CD14-positive monocyte (primary cell): ENCODE measurements at regions not wholly inside any gene's neighbourhood (a gene's known extent, or its start where the extent isn't known, plus 50 kb on each side); places are given as distances from the start of the nearest gene placed in this dataset.

ENCODE experiments used
- DNase-seq, 3 donors: peaks; one replicate each; pipeline ENCODE4 v3.0.0-alpha.2; 2011 to 2022
- H2AFZ ChIP-seq: 2 replicates; pipeline ENCODE4 v1.6.0; 2012; ENCODE audit warnings: mild to moderate bottlenecking, low read depth, low read length, inconsistent platforms; ENCODE audit not compliant: insufficient read depth, poor library complexity, severe bottlenecking
- H3K27ac ChIP-seq, 2 donors: 1 replicate in 1 of 2; 2 replicates in 1 of 2; pipeline ENCODE4 v1.5.1; 2012 to 2013; ENCODE audit warnings: low read length in 2 of 2, control low read depth in 1 of 2, inconsistent platforms in 1 of 2, low read depth in 1 of 2, mild to moderate bottlenecking in 1 of 2
- H3K27me3 ChIP-seq, 2 donors: one replicate each; pipeline versions ENCODE4 v1.6.0 to v1.6.1; 2011 to 2013; ENCODE audit warnings: low read length in 2 of 2; ENCODE audit not compliant: control insufficient read depth in 2 of 2, insufficient read depth in 2 of 2
- H3K36me3 ChIP-seq, 2 donors: replicated peaks in 1 of 2; 1 replicate in 1 of 2; 2 replicates in 1 of 2; pipeline versions ENCODE4 v1.5.1 to v1.6.1; 2012 to 2013; ENCODE audit warnings: low read length in 2 of 2, control low read depth in 1 of 2, inconsistent platforms in 1 of 2, mild to moderate bottlenecking in 1 of 2; ENCODE audit not compliant: insufficient read depth in 2 of 2, control insufficient read depth in 1 of 2
- H3K4me1 ChIP-seq, 2 donors: 1 replicate in 1 of 2; 2 replicates in 1 of 2; pipeline versions ENCODE4 v1.5.1 to v1.6.1; 2012 to 2013; ENCODE audit warnings: low read length in 2 of 2, control low read depth in 1 of 2, inconsistent platforms in 1 of 2, mild to moderate bottlenecking in 1 of 2, moderate library complexity in 1 of 2; ENCODE audit not compliant: insufficient read depth in 2 of 2, control insufficient read depth in 1 of 2
- H3K4me2 ChIP-seq: replicated peaks from 2 replicates; pipeline ENCODE3; 2012; ENCODE audit warnings: low read length, moderate library complexity, mild to moderate bottlenecking; ENCODE audit not compliant: poor library complexity, severe bottlenecking; ENCODE audit errors: extremely low read depth
- H3K4me3 ChIP-seq, 3 experiments: fragments of 200-600 bp in 1 of 3; sonication (generic) in 1 of 3; replicated peaks in 1 of 3; 1 replicate in 2 of 3; 2 replicates in 1 of 3; pipeline ENCODE4 v1.5.1; 2011 to 2013; ENCODE audit warnings: low read length in 3 of 3, mild to moderate bottlenecking in 3 of 3, control low read depth in 2 of 3, low read depth in 2 of 3, inconsistent platforms in 1 of 3, moderate library complexity in 1 of 3
- H3K79me2 ChIP-seq: 2 replicates; pipeline ENCODE4 v1.6.0; 2012; ENCODE audit warnings: mild to moderate bottlenecking, control low read depth, inconsistent platforms, low read length, moderate library complexity; ENCODE audit not compliant: insufficient read depth
- H3K9ac ChIP-seq: 2 replicates; pipeline ENCODE4 v1.6.0; 2017; ENCODE audit warnings: low read length, mild to moderate bottlenecking; ENCODE audit not compliant: insufficient read depth, poor library complexity, severe bottlenecking
- H3K9me3 ChIP-seq, 2 donors: replicated peaks in 1 of 2; 1 replicate in 1 of 2; 2 replicates in 1 of 2; pipeline versions ENCODE4 v1.5.1 to v1.6.1; 2012 to 2013; ENCODE audit warnings: low read length in 2 of 2, control low read depth in 1 of 2; ENCODE audit not compliant: control insufficient read depth in 1 of 2, insufficient read depth in 1 of 2
- H4K20me1 ChIP-seq: 2 replicates; pipeline ENCODE4 v1.6.0; 2012; ENCODE audit warnings: mild to moderate bottlenecking, low read length, control low read depth, moderate library complexity; ENCODE audit not compliant: insufficient read depth
- H3K27ac Mint-ChIP-seq, 7 donors: one replicate each; pipeline ENCODE4 v1.8.0; 2020; ENCODE audit warnings: mild to moderate bottlenecking in 7 of 7, mixed read lengths in 7 of 7, moderate library complexity in 6 of 7, inconsistent platforms in 2 of 7
- H3K27me3 Mint-ChIP-seq, 3 donors: one replicate each; pipeline ENCODE4 v1.8.0; 2021 to 2022; ENCODE audit warnings: low read depth in 3 of 3, mild to moderate bottlenecking in 3 of 3, mixed read lengths in 3 of 3, moderate library complexity in 3 of 3, inconsistent platforms in 1 of 3
- H3K36me3 Mint-ChIP-seq, 2 donors: one replicate each; pipeline ENCODE4 v1.8.0; 2020; ENCODE audit warnings: mixed read lengths in 2 of 2, inconsistent platforms in 1 of 2, mild to moderate bottlenecking in 1 of 2
- H3K4me1 Mint-ChIP-seq: one replicate; pipeline ENCODE4 v1.8.0; 2020; ENCODE audit warnings: mild to moderate bottlenecking, mixed read lengths
- H3K4me3 Mint-ChIP-seq, 2 donors: one replicate each; pipeline ENCODE4 v1.8.0; 2020; ENCODE audit warnings: mild to moderate bottlenecking in 2 of 2, mixed read lengths in 2 of 2, moderate library complexity in 1 of 2
- H3K9me3 Mint-ChIP-seq, 7 donors: one replicate each; pipeline ENCODE4 v1.8.0; 2020 to 2022; ENCODE audit warnings: mixed read lengths in 7 of 7, mild to moderate bottlenecking in 6 of 7, moderate library complexity in 6 of 7, inconsistent platforms in 2 of 7
- CTCF ChIP-seq: fragments of 200-600 bp; IDR thresholded peaks from one replicate; pipeline ENCODE4 v1.8.0; 2022; ENCODE audit warnings: antibody characterized with exemption, mild to moderate bottlenecking
- WGBS: methylation state at CpG from one replicate; pipeline ENCODE4 v1.1.5; 2013; ENCODE audit warnings: missing lambda C conversion rate; ENCODE audit not compliant: insufficient coverage; 5-methylcytosine and 5-hydroxymethylcytosine counted together
- intact Hi-C, 2 donors: fragments of 100-400 bp; cut with micrococcal nuclease; formaldehyde crosslinking; loops; one replicate each; pipeline versions ENCODE4 v1.15.0 to v1.15.1; 2023

- Histone ChIP-seq H3K4me1 (no peaks in the 10 kb centered on the region), H3K36me3 (no peaks in the 10 kb centered on the region), H3K9ac (no peak overlapping the region), H3K4me2 (no peak overlapping the region), H4K20me1 (no peaks in the 10 kb centered on the region), H3K27me3 (no peaks in the 10 kb centered on the region), H3K79me2 (no peaks in the 10 kb centered on the region), H2AFZ (no peak overlapping the region), H3K9me3 (no peaks in the 10 kb centered on the region), H3K27ac (no peak overlapping the region), H3K4me3 (no peak overlapping the region)
- DNase-seq: no peak
- H3K27me3 Mint-ChIP-seq: peaks cover 0 to 2% (median 0%) of the 10 kb centered on the region in 3 donors
- no peak overlapping the region for H3K27ac Mint-ChIP-seq
- WGBS: no CpG with 5 or more reads among the region's 1 CpG
- H3K36me3 Mint-ChIP-seq: no peaks in the 10 kb centered on the region
- H3K4me3 Mint-ChIP-seq: no peak overlapping the region
- intact Hi-C loops: no loop called here
- TF ChIP-seq CTCF: no peak
- H3K9me3 Mint-ChIP-seq: no peaks in the 10 kb centered on the region
- H3K4me1 Mint-ChIP-seq: no peaks in the 10 kb centered on the region
Measured at GRCh38 chr4:66872661-66873060, 672.6 kb downstream of the CENPC start.

GRCh38 chr4:66863481-66863880 lies 681.8 kb downstream of the CENPC start:
- Mint-ChIP-seq H3K4me3 (no peak overlapping the region), H3K9me3 (peaks cover 0 to 11% (median 4%) of the 10 kb centered on the region in 7 donors), H3K27ac (no peak overlapping the region), H3K27me3 (no peaks in the 10 kb centered on the region), H3K4me1 (no peaks in the 10 kb centered on the region), H3K36me3 (no peaks in the 10 kb centered on the region)
- no peaks in the 10 kb centered on the region for H4K20me1 ChIP-seq
- H3K4me3 ChIP-seq: no peak overlapping the region
- no peaks in the 10 kb centered on the region for H3K4me1 ChIP-seq
- intact Hi-C loops: no loop called here
- H3K4me2 ChIP-seq: no peak overlapping the region
- H3K79me2 ChIP-seq: no peaks in the 10 kb centered on the region
- no peak overlapping the region for H3K27ac ChIP-seq
- H3K36me3 ChIP-seq: no peaks in the 10 kb centered on the region
- H3K9ac ChIP-seq: no peak overlapping the region
- H3K9me3 ChIP-seq: no peaks in the 10 kb centered on the region
- H2AFZ ChIP-seq: no peak overlapping the region
- DNase-seq: no peak
- no peak for TF ChIP-seq CTCF
- no peaks in the 10 kb centered on the region for H3K27me3 ChIP-seq
